Keratinocyte (primary cell): ENCODE measurements at regions not wholly inside any gene's neighbourhood (a gene's known extent, or its start where the extent isn't known, plus 50 kb on each side); places are given as distances from the start of the nearest gene placed in this dataset.

Experiments used
- DNase-seq: peaks from one replicate; pipeline ENCODE4 v3.0.0-alpha.2; 2011; ENCODE audit warnings: low read depth, missing footprints, low spot score
- FAIRE-seq: peaks from 2 replicates; lab custom pipeline; 2011; peaks lifted over from hg19 to GRCh38; lab: Jason Lieb, UNC
- H2AFZ ChIP-seq: 2 replicates; pipeline ENCODE4 v1.6.0; 2012; ENCODE audit warnings: low read length, control low read depth, inconsistent platforms; ENCODE audit not compliant: control insufficient read depth
- H3K27ac ChIP-seq: 2 replicates; pipeline ENCODE4 v1.5.1; 2011; ENCODE audit warnings: low read length; ENCODE audit not compliant: control insufficient read depth, insufficient read depth
- H3K27me3 ChIP-seq: 3 replicates; pipeline ENCODE4 v1.6.0; 2011; ENCODE audit warnings: low read length; ENCODE audit not compliant: control insufficient read depth, insufficient read depth; ENCODE audit errors: extremely low read depth
- H3K36me3 ChIP-seq, 2 experiments: 2 replicates in 1 of 2; 3 replicates in 1 of 2; pipeline ENCODE4 v1.5.1; 2011; ENCODE audit warnings: low read length in 2 of 2, mild to moderate bottlenecking in 1 of 2; ENCODE audit not compliant: control insufficient read depth in 2 of 2, insufficient read depth in 2 of 2; ENCODE audit errors: extremely low read depth in 1 of 2
- H3K4me1 ChIP-seq: 3 replicates; pipeline ENCODE4 v1.5.1; 2011; ENCODE audit warnings: low read length; ENCODE audit not compliant: control insufficient read depth, insufficient read depth; ENCODE audit errors: extremely low read depth
- H3K4me2 ChIP-seq: 3 replicates; pipeline ENCODE4 v1.6.0; 2011; ENCODE audit warnings: low read depth, low read length; ENCODE audit not compliant: control insufficient read depth, insufficient read depth; ENCODE audit errors: extremely low read depth
- H3K4me3 ChIP-seq, 3 experiments: fragments of 200-600 bp in 1 of 3; sonication (generic) in 1 of 3; 2 replicates in 2 of 3; 3 replicates in 1 of 3; pipeline ENCODE4 v1.5.1; 2011 to 2016; ENCODE audit warnings: low read length in 3 of 3, mild to moderate bottlenecking in 3 of 3, control low read depth in 2 of 3, inconsistent platforms in 1 of 3, low read depth in 1 of 3, mixed read lengths in 1 of 3, mixed run types in 1 of 3, moderate library complexity in 1 of 3; ENCODE audit not compliant: control insufficient read depth in 2 of 3, insufficient read depth in 2 of 3; ENCODE audit errors: extremely low read depth in 1 of 3
- H3K79me2 ChIP-seq: 2 replicates; pipeline ENCODE4 v1.6.0; 2012; ENCODE audit warnings: low read length; ENCODE audit not compliant: control insufficient read depth, insufficient read depth
- H3K9ac ChIP-seq: 3 replicates; pipeline ENCODE4 v1.6.0; 2011; ENCODE audit warnings: low read length; ENCODE audit not compliant: control insufficient read depth, insufficient read depth; ENCODE audit errors: extremely low read depth
- H3K9me1 ChIP-seq: 3 replicates; pipeline ENCODE4 v1.6.0; 2011; ENCODE audit warnings: low read length; ENCODE audit not compliant: control insufficient read depth, insufficient read depth; ENCODE audit errors: extremely low read depth
- H3K9me3 ChIP-seq: 2 replicates; pipeline ENCODE4 v1.5.1; 2012; ENCODE audit warnings: low read depth, low read length; ENCODE audit not compliant: control insufficient read depth
- H4K20me1 ChIP-seq: 3 replicates; pipeline ENCODE4 v1.6.0; 2011; ENCODE audit warnings: low read length; ENCODE audit not compliant: control insufficient read depth, insufficient read depth; ENCODE audit errors: extremely low read depth
- CTCF ChIP-seq, 3 experiments: IDR thresholded peaks in 1 of 3; conservative IDR thresholded peaks in 1 of 3; optimal IDR thresholded peaks in 1 of 3; 2 replicates in 2 of 3; 3 replicates in 1 of 3; pipeline versions ENCODE3 to v1.5.1; 2011; ENCODE audit warnings: low read length in 3 of 3, mild to moderate bottlenecking in 3 of 3, moderate library complexity in 2 of 3, control low read depth in 1 of 3, inconsistent platforms in 1 of 3; ENCODE audit not compliant: insufficient read depth in 2 of 3; ENCODE audit errors: extremely low read depth in 1 of 3
- EZH2 ChIP-seq: IDR thresholded peaks from one replicate; pipeline ENCODE4 v1.6.1; 2012; ENCODE audit warnings: inconsistent platforms, mild to moderate bottlenecking, low read length, moderate library complexity
- dilution Hi-C: fragments of 300-500 bp; cut with MboI; formaldehyde crosslinking; loops from one replicate; pipeline ENCODE4 v1.7.0; 2020; ENCODE audit warnings: low sequenced_read_pairs; ENCODE audit not compliant: extremely low pct_ligation_motif_present

DNA sequence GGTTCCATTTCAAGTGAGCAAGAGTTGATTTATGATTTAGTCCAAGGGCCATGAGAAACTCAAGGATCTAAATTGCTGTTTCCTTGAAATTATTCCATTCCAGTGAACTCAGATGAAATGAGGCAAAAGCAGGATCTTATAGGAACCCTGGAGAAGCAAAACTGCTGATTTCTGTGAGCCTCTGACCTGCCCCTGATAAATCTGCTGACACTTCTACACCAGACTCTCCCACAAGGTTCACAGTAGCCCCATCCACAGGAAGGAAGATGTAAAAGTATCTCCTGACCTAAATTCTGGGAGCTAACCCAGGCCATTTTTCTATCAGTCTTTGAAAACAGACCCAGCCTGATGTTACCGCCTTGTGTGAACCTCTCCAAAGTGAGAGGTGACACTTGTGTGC lies 987.6 kb upstream of the AUTS2 start:
- TF ChIP-seq EZH2, result no peak
- TF ChIP-seq CTCF (optimal IDR thresholded peaks at IDR 0.05 in 1 of 3, IDR thresholded peaks at IDR 0.05 in 1 of 3, conservative IDR thresholded peaks at IDR 0.05 in 1 of 3; ENCODE audit: extremely low read depth in 1 of 3, insufficient read depth in 2 of 3, low read length in 3 of 3), result no peak
- Histone ChIP-seq H3K9ac (no peak overlapping the region), H3K9me1 (no peaks in the 10 kb centered on the region), H3K9me3 (no peaks in the 10 kb centered on the region), H3K27ac (no peak overlapping the region), H3K4me2 (no peak overlapping the region), H3K4me1 (no peaks in the 10 kb centered on the region), H3K79me2 (no peaks in the 10 kb centered on the region), H4K20me1 (no peaks in the 10 kb centered on the region), H3K27me3 (no peaks in the 10 kb centered on the region), H3K4me3 (no peak overlapping the region), H3K36me3 (no peaks in the 10 kb centered on the region), H2AFZ (no peak overlapping the region)
- dilution Hi-C loops, result no loop called here
- FAIRE-seq, result no peak
- no peak for DNase-seq

GRCh38 chr7:68613405-68613804 lies 984.9 kb upstream of the AUTS2 start:
- no peak overlapping the region for H3K4me3 ChIP-seq
- no peaks in the 10 kb centered on the region for H3K36me3 ChIP-seq
- TF ChIP-seq EZH2 (no peak), CTCF (optimal IDR thresholded peaks at IDR 0.05 in 1 of 3, IDR thresholded peaks at IDR 0.05 in 1 of 3, conservative IDR thresholded peaks at IDR 0.05 in 1 of 3; ENCODE audit: extremely low read depth in 1 of 3, insufficient read depth in 2 of 3, low read length in 3 of 3) (no peak)
- DNase-seq, result no peak
- FAIRE-seq, result no peak
- H3K9me1 ChIP-seq, result no peaks in the 10 kb centered on the region
- no peaks in the 10 kb centered on the region for H3K27me3 ChIP-seq
- no peak overlapping the region for H3K27ac ChIP-seq
- H3K4me1 ChIP-seq, result no peaks in the 10 kb centered on the region
- H4K20me1 ChIP-seq, result no peaks in the 10 kb centered on the region
- no peak overlapping the region for H3K9ac ChIP-seq
- H3K79me2 ChIP-seq, result no peaks in the 10 kb centered on the region
- no peak overlapping the region for H2AFZ ChIP-seq
- H3K4me2 ChIP-seq, result no peak overlapping the region
- dilution Hi-C loops, result no loop called here
- H3K9me3 ChIP-seq, result no peaks in the 10 kb centered on the region
